Activated T-cell treated with anti-CD3 and anti-CD28 coated beads for 4 hours (primary cell): ENCODE measurements at regions not wholly inside any gene's neighbourhood (a gene's known extent, or its start where the extent isn't known, plus 50 kb on each side); places are given as distances from the start of the nearest gene placed in this dataset.

Source experiments
- DNase-seq: peaks from one replicate; pipeline ENCODE4 v3.0.0-alpha.2; 2020

DNA sequence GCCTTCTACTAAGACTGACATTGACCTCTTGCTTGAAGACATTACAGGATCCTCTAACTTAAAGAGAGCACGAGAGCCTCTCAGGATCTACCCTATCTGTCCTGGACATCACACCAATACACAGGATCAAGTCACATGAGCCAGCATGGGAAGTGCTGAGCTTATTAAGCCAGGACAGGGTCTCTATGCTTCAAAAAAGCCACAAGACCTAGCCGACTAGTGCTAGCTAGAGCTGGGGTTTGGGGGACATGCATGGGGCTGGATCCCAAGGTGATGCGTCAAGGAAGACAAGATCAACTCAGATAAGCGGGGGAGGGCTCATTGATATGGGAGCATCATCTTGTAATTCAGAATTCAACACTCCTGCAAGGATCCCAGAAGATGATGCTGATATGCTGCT lies 167.2 kb upstream of the TAB2 start:
- DNase-seq = no peak

DNA sequence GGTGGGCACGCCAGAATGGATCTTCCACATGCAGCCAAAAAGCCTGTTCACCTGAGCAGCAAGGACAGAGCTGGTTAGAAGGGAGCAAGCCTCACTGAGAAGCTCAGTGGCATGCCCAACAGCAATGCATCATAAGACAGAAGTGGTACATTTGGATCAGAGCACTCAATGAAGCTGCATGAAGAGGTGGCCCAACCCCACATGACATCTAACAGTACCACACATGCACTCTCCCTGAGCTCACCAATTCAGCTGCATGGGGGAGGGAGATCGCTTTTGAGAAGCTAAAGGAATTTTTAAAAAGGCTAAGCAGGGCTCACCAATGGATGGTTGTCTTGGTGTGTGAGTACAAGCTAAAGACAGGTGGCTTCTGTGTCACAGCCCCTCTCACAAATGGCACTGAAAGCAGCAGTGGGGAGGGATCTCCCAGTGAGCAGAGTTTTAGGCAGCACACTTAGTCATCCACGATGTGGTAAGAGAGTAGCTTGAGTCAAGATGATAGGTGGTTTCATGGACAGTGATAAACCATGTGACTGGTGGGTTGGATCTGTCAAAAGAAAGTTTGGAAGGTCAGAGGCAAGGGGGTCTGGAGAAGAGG lies 166.6 kb upstream of the TAB2 start:
- no peak for DNase-seq

DNA sequence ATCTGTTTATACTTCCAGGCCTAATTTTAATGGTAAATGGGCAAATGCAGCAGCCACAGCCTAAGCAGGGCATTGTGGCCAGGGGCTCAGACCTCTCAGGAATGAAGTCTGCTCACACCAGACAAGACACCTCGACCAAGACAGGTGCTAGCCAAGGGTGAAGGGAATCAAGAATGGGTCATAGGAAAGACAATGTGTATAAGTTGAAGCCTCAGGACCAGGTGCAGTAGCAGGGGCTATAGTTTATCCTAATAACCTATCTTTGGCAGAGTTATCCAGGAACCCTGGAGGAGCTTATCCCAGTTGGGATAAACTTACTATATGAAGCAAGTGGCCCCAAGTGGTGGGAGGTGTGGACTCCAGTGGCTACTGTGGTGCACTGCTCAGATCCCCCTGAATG lies 165.0 kb upstream of the TAB2 start:
- DNase-seq = no peak

DNA sequence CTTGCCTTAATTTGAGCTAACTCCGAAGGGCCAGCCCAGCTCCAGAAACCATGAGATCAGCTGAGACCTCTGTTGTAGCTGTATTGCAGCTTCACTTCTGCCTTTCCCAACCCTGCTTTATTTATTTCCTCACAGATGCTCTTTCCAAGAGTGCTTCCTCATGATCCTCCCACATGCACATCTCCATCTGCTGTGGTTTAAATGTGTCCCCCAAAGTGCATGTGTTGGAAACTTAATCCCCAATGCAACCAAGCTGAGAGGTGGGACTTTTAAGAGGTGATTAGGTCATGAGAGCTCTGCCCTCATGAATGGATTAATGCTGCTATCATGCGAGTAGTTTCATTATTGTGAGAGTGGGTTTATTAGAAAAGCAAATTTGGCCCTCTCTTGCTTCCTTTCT lies 164.4 kb upstream of the TAB2 start:
- DNase-seq = no peak

GRCh38 chr6:149153693-149154092 lies 163.8 kb upstream of the TAB2 start:
- DNase-seq = no peak

- DNase-seq = no peak
Measured at GRCh38 chr6:149154261-149154821, 163.2 kb upstream of the TAB2 start.

GRCh38 chr6:149157126-149157525 lies 160.4 kb upstream of the TAB2 start:
- DNase-seq = no peak

- DNase-seq = no peak
Measured at GRCh38 chr6:149158076-149158475, 159.4 kb upstream of the TAB2 start.

- no peak for DNase-seq
Measured at GRCh38 chr6:149160943-149161342, 156.6 kb upstream of the TAB2 start.

GRCh38 chr6:149162924-149163323 lies 154.6 kb upstream of the TAB2 start:
- DNase-seq = no peak

DNA sequence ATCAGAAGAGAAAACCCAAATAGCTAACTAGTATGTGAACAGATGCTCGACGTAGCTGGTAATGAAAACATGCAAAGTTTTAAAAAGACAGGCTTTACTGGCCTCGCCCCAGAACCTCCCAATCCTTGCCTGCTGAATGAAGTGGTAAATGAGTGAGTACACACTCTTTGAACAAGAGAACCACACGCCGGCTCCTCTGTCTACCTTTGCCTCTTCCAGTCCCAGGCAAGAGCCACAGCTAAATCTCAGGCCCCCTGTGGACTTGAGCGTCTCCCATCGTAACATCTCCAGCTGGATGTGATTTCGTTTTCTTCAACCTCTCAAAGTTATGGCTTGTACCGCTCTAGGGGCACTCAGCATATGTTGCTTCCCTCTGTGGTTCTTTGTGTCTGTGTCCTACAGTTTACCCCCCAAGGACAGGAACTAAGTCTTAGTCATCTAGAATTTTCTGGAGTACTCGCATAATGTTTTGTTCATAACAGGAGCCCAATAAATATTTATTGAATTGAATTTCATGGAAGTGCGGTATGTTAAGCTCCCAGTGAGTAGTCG lies 153.2 kb upstream of the TAB2 start:
- no peak for DNase-seq

GRCh38 chr6:149166336-149166735 lies 151.2 kb upstream of the TAB2 start:
- no peak for DNase-seq

DNA sequence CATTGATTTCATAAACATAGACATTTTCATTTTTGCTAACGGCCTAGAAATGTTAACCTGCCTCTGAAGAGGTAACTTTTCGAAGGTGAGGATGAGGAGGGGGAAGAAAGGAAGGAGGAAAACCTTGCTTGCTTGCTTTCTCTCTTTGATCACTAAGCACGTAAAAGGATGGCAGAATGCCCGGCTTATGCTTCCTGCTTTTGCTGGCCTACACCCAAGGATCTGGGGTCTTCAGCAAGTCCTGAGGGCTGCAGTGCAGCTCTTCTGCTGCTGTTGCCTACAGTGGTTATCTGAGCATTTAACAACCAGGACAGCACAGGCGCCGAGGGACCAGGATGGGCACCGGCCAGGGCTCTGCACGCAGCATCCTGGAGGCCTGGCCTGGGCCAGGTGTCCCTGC lies 150.8 kb upstream of the TAB2 start:
- no peak for DNase-seq

GRCh38 chr6:149168968-149169367 lies 148.5 kb upstream of the TAB2 start:
- no peak for DNase-seq

GRCh38 chr6:149169761-149170511 lies 147.6 kb upstream of the TAB2 start:
- no peak for DNase-seq

DNA sequence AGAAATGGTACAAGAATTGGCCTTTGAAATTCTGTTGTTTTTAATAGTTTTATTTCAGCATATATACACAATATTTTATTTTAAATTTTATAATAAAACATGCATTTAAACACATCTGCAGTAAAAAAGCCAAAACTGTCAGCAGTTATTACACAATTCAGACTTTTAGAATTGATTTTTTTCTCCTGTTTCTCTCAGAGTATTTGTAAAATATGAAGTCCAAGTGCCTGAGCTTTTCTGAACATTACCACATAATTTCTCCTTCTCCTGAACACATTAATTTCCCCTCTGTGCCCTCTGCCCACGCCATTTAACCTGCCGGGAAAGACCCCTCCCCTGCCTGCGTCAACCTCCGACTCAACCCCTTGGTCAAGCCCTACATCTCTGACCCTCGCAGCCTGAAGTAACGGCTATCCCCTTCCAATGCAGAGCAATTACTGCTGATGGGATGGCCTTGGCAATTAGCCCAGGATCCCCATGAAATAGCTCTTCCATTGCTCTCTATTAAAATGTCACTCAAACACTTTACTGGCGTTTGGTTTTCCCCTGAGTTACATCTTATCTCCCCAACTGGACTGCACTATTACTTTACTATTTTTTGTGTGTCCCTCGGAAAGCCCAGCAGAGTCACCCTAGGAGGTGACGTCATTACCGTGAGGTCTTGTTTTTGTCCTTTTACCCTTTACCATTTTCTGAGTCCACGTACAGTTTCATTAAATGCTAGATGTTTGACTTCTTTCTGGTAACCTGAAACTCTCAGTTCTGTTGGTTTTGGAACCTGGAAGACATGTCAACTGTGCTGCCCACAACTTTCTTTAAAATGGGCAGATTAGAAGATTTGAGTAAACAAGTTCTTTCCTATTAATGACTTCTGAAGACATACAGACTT lies 146.7 kb upstream of the TAB2 start:
- DNase-seq = no peak

DNA sequence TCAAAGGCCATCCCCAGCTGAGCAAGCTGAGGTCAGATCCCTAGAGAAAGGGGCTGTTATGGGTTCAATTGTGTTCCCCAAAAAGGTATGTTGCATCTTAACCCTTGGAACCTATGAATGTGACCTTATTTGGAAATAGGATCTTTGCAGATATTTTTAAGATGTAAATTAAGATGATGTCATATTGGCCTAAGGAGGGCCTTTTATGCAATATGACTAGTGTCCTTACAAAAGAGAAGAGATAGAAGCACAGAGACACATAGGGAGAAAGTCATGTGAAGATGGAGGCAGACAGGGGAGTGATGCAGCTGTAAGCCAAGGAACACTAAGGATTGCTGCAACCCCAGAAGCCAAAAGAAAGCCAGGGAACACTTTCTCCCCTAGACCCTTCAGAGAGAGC lies 144.3 kb upstream of the TAB2 start:
- DNase-seq = no peak

GRCh38 chr6:149174962-149175361 lies 142.6 kb upstream of the TAB2 start:
- no peak for DNase-seq

GRCh38 chr6:149176971-149177667 lies 140.4 kb upstream of the TAB2 start:
- no peak for DNase-seq

GRCh38 chr6:149179431-149179830 lies 138.1 kb upstream of the TAB2 start:
- DNase-seq = no peak

DNA sequence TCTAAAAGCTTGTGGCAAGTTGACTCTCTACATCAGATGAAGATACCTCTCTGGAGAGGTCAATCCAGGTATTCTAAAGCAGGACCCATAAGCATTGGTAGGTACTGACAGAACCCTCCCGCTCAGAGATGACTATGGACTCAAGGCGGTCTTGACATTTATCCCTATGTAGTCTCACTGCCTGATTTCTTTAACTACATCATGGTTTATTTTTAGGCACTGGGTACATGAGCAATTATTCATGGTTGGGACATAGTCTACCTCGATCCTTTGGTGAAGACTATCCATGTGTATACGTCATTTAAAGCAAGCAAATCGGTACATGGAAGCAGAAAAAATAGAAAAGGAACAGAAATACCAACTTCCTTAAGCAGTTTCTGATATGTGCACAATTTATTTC lies 136.2 kb upstream of the TAB2 start:
- DNase-seq = no peak

DNA sequence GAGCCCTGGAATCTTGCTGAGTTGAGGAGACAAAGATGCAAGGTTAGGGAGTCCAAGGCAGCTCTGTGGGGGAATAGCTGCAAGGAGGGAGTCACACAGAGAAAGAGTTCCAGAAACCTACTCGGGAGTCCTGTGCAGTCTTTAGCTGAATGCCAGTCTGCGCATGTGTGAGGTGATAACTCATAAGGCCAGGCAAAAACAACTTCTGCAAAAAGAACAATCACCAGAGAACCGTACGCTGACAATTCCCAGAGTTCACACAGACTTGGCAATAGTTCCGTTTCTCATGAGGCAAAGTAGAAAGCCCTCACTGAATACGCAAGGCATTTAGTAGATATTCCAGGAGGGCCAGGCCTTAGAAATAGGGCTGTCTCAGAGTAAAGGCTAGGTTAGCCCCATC lies 135.2 kb upstream of the TAB2 start:
- no peak for DNase-seq

- no peak for DNase-seq
Measured at GRCh38 chr6:149184523-149184922, 133.0 kb upstream of the TAB2 start.
